NK-92 (cell line): ENCODE measurements at regions not wholly inside any gene's neighbourhood (a gene's known extent, or its start where the extent isn't known, plus 50 kb on each side); places are given as distances from the start of the nearest gene placed in this dataset.

Experiments used
- DNase-seq: peaks from one replicate; lab custom pipeline; 2025; ENCODE audit not compliant: unreplicated experiment; lab: John Stamatoyannopoulos, UW

DNA sequence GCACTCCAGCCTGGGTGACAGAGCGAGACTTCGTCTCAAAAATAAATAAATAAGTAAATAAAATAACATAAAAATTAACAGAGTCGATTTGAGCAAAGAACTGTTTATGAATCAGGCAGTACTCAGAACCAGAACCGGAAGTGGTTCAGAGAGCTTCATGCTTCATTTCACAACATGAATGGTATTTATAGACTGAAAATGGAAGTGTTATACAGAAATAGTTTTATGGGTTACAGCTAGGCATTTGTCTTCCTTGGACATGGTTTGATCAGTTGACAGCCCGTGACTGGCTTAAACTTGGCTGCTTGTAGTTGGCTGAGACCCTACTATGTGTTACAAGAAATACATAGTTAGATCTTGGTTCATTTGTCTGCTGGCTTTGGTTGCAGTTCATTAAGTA, 216.0 kb upstream of the MCTP2 start:
- DNase-seq: no peak

DNA sequence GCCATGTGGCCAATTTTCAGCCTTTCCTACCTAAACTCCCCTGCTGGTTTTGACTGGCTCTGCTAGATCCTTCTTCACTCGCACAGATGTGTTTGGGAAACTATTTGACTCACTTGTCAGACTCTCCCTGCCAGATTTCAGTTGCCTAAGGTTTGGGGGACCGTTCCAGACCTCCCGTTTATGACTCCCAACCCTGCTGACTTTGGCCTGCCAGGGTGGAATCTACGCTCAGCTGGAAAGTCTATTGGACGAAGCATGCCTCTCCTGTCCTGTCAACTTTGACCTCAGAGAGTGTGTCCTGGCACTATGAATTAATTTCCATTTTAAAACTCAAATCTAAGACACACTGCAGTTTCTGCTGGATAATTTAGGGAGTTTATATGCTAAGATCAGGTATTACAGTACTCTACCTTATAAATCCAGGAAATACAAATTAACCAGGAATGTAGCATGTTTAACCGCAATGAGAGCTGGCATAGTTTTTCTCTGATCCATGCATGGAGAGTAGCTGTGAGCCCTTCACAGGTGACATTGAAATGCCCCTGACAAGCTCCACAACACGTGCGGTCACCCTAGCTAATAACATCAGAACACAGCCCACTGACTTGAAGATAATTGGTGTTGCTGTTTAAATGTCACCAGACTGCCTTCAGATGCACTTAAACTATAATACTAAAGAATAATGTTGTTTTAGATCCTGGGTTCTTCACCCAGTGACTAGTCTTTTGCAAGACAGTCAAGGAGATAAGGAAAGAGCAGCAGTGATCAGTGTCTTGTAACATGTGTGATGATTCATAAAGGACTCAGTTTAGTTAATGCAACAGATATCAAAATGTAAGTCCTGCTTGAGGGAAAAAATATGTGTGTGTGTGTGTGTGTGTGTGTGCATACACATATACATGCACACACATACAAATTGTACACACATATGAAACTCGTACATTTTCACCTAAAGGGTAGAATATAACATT, 223.0 kb upstream of the MCTP2 start:
- no peak for DNase-seq

DNA sequence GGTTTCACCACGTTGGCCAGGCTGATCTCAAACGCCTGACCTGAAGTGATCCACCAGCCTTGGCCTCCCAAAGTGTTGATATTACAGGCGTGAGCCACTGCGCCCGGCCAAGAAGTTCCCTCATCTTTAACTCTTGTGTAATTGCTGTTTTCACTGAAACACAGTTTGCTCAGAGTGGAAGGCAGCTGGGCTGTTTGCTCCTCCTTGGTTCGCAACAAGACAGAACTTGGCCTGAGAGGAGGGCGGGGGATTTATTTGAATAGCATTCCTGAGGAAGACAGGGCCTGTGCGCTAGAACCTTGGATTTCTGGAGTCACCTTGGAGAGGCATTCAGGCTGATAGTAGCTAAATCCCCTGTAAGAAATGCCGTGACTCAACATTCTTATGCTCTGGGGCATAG, 226.7 kb upstream of the MCTP2 start:
- DNase-seq: no peak

DNA sequence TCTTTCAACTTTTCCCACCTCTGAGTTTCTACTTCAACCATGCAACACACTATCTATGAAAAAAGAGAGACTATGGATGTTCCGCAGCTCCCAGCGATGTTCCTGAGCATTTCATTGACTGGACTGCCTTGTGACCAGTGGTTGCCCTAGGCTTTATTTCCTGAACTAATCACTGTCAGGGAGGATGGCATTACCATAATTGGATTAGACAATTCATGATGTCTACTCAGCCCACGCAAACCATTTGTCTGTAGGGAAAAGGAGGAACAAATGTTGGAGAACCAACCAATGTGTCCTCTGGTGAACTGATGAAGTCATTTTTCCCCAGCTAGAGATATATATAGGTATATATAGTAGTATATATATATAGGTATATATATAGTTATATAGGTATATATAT, 229.3 kb upstream of the MCTP2 start:
- DNase-seq: no peak

DNA sequence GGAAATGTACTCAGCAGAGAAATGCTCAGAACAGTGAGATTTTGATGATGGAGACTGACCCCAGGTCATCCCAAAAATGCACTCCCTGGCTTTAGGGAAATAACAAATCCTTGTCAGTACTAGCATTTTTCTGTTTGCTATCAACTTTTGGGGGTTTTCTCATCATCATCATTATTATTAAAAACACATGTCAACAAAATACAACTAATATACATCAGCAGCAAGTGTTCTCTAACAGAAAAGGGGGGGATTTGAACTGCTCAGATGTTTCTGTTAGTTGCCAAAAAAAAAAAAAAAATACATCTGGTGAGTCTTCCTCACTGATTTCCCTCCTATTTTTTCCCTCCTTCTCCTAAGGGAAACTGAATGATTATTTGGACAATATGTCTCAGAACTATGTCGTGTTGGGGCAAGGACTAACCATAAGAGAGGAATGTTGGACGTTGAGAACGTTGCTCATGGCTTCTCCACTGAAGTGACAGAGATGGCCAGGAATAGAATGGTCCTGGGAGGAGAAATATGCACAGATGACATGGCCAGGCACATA, 230.0 kb upstream of the MCTP2 start:
- no peak for DNase-seq

DNA sequence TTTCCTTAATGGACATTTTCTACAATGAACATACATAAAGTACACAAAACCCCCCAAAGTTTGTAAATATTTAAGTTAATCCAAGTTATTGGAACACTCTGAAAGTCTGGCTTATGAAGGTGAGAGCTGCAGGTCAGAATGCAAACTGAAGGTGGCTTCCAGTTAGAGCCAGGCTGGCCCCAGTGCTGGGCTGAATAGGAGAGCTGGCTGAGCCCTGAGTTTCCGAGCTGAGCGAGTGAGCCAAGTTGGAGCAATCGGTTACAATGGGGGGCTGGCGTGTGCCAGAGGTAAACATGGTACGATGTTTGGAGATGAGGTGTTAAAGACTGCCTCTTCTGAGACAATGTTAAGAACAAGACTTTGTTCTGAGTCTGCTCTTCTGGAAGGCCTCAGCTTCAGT, 230.8 kb upstream of the MCTP2 start:
- DNase-seq: no peak

DNA sequence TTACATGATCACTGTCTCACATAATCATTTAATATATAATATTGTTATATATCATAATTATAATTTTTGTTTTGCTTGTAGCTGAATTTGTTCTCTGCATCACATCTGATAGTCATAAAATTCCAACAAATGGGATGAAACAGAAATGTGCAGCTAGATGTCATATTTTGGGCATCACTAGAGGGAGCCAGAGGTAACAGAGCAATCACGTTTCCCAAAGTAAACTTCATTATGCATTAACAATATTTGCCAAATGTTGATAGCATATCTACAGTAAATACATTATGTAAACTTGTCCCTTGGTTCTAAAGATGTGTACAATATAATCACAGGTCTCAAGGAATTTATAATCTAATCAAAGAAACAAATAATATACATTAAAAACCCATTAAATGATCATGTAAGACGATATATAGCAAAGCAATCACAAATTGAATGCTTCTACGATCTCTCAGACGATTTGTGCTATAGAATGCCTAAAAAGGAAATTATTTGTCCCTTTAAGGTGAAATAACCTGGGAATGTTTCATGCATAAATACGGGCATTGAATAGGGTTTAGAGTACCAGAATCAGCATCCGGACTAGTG, 234.2 kb upstream of the MCTP2 start:
- no peak for DNase-seq

DNA sequence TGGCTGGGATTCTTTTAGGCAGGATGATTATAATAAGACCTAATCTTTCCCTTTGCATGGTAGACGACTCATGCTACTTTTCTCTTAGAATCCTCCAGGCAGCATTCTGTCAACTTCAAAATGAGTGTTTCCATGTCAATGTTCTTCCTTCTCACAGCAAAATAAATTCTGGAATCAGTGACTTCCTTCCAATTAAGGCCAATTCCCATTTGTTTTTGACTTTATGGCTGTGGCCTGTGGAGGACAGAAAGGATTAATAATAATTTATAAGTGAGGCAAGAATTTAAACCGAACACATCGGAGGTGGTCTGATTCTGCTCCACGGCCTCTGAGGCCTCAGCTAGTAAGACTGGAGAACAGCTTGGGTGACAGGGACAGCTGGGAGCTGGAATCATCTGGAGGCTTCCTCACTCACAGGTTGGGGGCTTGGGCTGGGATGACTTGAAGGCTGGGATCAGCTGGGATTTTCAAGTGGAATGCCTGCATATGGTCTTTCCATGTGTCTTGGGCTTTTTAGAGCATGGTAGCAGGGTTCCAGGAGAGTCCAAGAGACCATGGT, 241.8 kb upstream of the MCTP2 start:
- DNase-seq: no peak

DNA sequence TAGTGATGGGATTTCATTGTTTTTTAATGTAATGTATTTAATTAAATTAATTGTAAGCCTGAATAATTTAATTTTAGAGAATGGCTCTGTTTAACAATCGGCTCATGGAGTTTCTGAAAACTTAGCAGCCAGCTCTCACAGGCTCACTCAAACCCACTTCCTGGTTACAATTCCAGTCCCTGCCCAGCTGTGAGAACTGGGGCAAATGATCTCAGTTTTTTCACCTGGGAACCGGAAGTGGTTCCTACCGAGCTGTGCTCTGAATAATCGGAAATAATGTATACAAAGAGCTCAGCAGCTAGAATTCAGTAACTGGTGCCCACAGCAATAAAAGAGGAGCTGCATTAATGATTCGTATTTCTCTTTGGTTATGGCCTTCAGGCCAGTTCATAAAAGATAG, 244.3 kb upstream of the MCTP2 start:
- no peak for DNase-seq

DNA sequence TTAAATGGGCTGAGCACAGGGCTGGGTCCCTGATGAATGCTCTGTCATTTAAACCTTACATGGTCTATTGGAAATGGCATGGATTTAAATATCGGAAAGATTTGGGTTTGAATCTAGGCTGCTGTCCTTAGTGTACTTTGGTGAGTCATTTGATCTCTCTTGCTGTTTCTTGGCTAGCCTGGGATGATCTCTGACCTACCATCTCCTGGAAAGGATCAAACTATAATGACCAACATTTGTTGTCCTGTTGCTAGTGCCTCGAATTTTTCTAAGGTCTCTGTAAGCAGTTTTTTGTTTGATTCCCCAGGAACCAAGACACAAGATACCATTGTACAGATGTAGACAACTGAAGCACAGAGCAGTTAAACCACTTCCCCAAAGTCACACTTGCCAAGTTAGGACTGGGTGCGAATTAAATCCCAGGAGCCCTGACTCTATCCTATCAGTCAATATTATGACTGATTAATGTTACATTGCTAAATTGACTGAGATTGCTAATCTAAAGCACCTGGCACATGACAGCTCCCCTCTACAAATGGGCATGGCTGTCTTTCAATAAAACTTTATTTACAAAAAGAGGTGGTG, 244.9 kb upstream of the MCTP2 start:
- DNase-seq: no peak

DNA sequence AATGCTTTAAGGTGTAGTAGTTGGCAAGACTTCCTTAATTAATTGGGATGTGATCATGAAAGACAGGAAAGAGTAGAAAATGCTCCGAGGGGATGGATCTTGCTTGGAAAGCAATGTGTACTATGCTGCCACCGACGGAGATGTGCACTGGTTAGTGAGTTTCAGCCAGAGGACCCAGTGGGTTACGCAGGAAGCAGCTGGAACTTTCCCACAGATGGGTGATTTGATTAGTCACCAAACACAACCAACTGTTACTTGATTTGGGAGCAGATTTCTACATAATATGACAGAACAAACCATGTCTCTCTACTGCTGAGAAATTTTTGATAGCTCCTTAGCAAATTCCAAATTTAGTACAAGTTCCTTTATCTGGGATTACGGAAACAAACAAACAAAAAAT, 245.4 kb upstream of the MCTP2 start:
- DNase-seq: no peak

DNA sequence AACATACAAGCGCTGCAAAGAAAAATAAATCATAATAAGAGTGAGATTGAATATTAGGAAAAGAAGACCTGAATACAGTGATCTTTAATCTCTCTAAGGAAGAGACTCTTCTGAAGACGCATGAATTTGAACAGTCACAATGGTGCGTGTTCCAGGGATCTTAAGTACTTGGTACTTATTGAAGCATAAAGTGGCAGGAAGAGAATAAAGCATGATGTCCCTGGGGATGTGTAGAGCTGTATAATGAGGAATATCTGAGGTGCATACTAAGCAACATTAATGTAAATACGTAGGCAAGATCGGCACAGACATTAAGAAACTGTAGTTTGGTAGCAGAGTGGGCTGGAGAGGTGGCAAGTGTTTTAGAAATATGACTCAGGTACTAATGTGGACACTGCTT, 246.2 kb upstream of the MCTP2 start:
- DNase-seq: no peak

DNA sequence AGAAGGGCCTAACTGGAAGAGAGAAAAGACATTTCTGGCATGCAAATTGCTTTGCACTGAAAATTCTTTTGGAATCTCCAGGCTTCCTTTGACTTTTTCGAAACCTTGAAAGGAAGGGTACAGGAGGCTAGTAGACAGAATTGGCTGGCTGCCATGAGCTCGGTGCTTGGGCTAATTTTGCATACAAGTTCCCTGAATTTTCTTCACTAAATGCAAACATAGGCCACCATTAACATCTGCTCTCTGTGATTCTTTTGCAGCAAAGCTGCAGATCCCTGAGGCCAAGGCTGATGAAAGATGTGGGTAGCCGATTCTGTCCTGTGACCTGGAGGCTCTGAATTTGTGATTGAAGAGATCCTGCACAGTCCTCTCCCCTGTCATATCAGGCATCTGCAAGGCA, 247.8 kb upstream of the MCTP2 start:
- DNase-seq: no peak

DNA sequence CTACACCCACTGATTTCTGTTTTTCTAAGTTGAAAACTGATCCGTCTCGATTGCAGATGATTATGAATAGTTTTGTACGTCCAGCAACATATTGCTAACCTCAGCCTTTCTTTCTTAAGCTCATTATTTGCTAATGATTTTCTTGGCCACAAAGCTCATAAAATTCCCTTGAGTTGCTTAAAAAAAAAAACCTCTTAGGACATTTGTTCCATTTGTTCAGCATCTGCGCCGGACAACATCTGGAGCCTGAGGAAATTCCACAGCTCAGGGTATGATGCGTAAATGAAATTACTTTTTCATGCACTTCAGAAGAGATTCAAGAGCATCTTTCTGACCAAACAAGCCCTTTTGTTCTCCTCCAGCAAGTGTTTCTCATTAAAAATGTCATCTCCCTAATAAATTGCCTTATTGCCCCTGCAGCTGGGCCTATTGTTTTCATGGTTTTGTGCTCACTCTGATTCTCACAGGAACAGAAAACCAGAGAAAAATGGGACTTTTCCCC, 249.1 kb upstream of the MCTP2 start:
- no peak for DNase-seq

DNA sequence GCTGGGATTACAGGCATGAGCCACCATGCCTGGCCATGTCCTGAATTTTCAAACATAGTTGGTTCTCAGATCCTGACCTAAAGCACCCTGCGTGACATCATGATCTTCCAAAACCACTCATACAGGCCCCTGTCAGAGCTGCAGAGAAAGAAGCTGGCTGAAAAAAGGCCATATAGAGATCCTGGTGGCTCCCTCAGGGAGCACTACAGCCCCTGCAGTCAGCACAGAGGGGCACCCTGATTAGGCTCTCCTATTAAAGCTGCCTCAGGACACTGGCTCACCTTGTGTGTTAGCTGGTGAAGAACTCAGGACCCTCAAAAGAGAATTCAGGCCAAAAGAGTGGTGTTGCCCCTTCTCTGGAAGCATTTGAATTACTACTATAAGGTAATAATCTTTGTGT, 249.7 kb upstream of the MCTP2 start:
- DNase-seq: no peak

DNA sequence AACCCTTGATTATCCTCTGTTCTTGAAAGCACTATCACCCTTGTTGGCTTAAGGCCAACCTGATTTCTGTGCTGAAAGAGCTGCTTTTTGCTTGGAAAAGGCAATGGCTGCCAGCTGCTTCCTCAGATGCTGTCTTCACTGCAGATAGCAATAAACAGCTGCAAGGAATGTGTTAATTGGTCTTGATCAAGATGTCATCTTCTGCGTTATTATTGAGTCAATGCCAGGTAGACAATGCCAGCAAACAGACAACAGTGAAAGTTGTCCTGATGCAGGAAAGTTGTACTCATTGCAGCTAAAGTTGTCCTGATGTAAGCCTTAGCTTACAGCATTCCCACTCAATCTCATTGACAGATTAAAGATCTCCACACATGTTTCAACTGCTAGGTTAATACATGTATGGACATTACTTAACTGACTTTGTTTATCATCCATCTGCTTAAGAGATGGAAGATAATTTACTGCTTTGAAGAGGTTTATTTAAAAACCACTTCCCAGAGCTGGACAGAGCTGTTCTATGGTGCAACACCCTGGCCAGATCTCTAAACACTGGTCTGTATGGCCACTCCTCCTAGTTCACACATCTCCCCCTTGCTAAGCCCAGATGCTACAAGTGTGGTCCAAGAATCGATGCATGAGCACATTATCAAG, 251.0 kb upstream of the MCTP2 start:
- DNase-seq: no peak

DNA sequence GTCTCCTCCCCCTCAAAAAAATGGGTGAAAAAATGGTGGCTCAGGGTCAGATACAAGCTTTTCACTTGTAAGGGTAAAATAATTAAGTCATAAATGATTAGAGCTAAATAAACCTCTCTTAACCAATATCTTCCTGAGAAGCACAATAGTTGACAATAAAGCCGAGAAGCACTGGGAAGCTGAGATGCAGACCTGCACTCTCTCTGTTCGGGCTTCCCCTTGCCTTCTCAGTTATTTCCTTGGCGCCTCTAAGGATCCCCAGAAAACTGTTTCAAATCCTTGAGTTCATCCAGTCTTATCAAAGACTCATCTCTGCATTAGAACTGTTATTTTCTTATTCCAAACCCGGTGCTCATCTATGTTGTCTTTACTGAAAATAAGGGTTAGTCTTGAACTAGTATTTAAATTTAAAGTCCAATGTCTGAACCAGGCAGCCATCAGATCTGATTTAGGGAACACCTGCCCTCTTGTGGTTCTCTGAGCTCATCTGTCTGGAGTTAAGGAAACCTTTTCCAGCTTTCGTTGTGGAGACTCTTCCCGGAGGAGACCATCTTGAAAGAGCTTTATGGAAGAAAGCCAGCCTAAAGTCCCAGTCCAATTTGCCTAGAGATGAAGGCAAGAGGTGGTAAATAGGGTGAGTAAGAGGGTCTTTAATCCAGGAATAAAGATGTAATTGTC, 256.4 kb upstream of the MCTP2 start:
- DNase-seq: no peak

DNA sequence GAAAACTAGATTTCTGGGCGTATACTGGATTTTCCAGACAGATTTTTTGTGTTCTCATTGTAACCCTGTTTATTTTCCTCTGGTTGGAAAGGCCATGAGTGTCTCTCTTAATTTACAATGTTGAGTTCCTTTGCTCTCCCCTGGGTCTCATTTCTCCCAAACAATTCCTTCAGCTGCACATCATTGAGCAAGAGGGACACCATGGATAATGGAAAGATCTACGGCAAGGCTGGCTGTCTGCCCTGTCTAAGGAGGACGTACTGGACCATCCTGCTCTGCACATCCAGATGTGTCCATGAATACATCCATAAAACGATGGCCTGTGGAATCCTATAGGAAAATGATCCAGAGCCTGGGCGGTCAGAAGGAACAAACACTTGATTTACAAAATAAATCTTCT, 258.1 kb upstream of the MCTP2 start:
- no peak for DNase-seq

DNA sequence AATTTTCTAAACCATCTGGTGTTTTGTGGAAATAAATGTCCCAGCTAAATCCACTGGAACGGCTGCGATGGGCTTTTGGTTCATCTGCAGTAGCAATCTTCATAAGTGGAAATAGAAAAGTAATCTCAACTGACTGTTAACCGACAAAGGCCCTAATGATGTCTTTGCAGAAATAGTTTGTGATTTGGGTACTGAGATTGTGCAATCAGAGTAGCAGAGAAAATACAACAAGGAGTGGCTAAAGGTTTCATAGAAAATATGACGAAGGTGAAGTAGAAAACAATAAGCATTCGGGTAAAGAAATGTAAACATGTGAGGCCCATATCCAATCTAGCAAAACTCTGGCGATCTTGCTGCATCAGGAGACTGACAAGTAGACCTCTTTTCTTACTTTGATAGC, 262.6 kb upstream of the MCTP2 start:
- no peak for DNase-seq

DNA sequence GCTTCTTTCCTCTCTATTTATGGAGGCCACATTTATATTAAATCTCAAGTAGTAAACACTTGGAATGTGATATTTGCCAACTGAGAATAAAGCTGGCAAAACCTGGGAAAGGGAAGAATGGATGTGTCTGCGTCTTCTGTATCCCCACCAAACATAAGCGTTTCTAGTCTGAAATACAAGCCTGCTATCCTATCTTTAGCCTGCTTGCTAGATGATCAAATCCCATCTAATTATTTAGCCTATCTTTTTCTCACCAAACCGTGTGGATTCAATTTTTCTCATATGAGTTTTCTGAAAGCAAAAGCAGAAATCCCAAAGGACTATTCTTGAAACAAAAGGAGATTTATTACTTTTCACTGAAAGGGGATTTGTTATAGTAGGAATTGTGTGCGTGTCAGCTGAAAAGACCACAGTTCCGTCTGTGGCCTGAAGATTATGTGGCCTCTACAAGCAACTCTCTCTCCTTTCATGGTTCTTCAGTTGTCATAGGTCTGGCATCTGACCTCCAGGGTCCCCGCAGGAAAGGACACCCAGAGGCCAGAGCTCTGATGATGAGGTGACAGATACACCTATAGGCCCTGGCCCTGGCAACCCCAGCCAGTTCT, 266.0 kb upstream of the MCTP2 start:
- no peak for DNase-seq
